ENCODE measurements at regions not wholly inside any gene's neighbourhood (a gene's known extent, or its start where the extent isn't known, plus 50 kb on each side); places are given as distances from the start of the nearest gene placed in this dataset.

- TF ChIP-seq THAP7 (CRISPR knock-in tag; IDR thresholded peaks at IDR 0.05), result no peak
- TF ChIP-seq NRL (CRISPR knock-in tag; IDR thresholded peaks at IDR 0.05; ENCODE audit: borderline replicate concordance), result no peak
- TF ChIP-seq FLYWCH1 (CRISPR knock-in tag; IDR thresholded peaks at IDR 0.05), result no peak
- TF ChIP-seq ZNF75D (CRISPR knock-in tag; IDR thresholded peaks at IDR 0.05; ENCODE audit: borderline replicate concordance), result no peak
- TF ChIP-seq RFX5 (IDR thresholded peaks at IDR 0.05; ENCODE audit: low read depth, low read length), result no peak
Measured at GRCh38 chr1:243944429-243945160, 94.6 kb upstream of the AKT3 start (continued).

- CTCF ChIA-PET (ENCODE audit: low intra/inter-chr PET ratio, low total read pairs), result no interaction called here
- in situ Hi-C loops (cut with HindIII; ENCODE audit: extremely low pct_ligation_motif_present, low pct_unique_long_range_greater_than_20kb) (no loop called here), intact Hi-C loops (cut with micrococcal nuclease; ENCODE audit: unreplicated experiment) (no loop called here)
- FAIRE-seq (no peak), ATAC-seq (peak; percentile 65), DNase-seq (ENCODE audit: low spot score) (no peak)
- H3K27me3 ChIP-seq (ENCODE audit: control insufficient read depth in 1 of 2, insufficient read depth in 2 of 2, low read length in 2 of 2), result peaks cover 0 to 7% of the 10 kb centered on the region in 2 experiments; a peak in 1 of 5 replicates
- BruUV-seq (replicated peaks), result no TSS peak
- H3K9ac ChIP-seq (ENCODE audit: insufficient read depth, low read depth, low read length), result no peak overlapping the region
- TF ChIP-seq NR2F2 (IDR thresholded peaks at IDR 0.05; ENCODE audit: borderline replicate concordance, low read depth), result no peak
- no peak for TF ChIP-seq ZNF24 (IDR thresholded peaks at IDR 0.05)
- no peak for TF ChIP-seq POLR2A (IDR thresholded peaks at IDR 0.05; ENCODE audit: insufficient read depth in 1 of 2, low read depth in 2 of 2, low read length in 2 of 2)
- H3K4me2 ChIP-seq (ENCODE audit: low read depth, low read length), result peak overlapping the region; percentile 46
- no peaks in the 10 kb centered on the region for H3K36me3 ChIP-seq (replicated peaks in 1 of 2; ENCODE audit: control insufficient read depth in 1 of 2, insufficient read depth in 2 of 2, low read length in 2 of 2)
- H3K4me1 ChIP-seq (ENCODE audit: insufficient read depth, low read length), result peaks cover 18% of the 10 kb centered on the region
- POLR2A ChIA-PET, result no interaction called here
- H3K79me2 ChIP-seq (ENCODE audit: insufficient read depth, low read length), result no peaks in the 10 kb centered on the region
- 16% methylated on average over 9 of the region's 10 CpGs for WGBS (ENCODE audit: low lambda C conversion rate)
- no peak overlapping the region for H2AFZ ChIP-seq (ENCODE audit: low read length)
- no peak overlapping the region for H3K4me3 ChIP-seq (replicated peaks in 1 of 3; ENCODE audit: insufficient read depth in 1 of 3, low read depth in 2 of 3, low read length in 3 of 3)
- no peaks in the 10 kb centered on the region for H3K9me3 ChIP-seq (ENCODE audit: low read length)
- H4K20me1 ChIP-seq (ENCODE audit: insufficient read depth, low read length), result no peaks in the 10 kb centered on the region; the same call in 1 of the 2 replicates
- no peak overlapping the region for H3K27ac ChIP-seq (ENCODE audit: extremely low read length, insufficient read depth, low read length)
Measured at GRCh38 chr1:243943671-243944428, 93.8 kb upstream of the AKT3 start.

Data from HepG2 (cell line).